ENCODE measurements at regions not wholly inside any gene's neighbourhood (a gene's known extent, or its start where the extent isn't known, plus 50 kb on each side); places are given as distances from the start of the nearest gene placed in this dataset.

DNA sequence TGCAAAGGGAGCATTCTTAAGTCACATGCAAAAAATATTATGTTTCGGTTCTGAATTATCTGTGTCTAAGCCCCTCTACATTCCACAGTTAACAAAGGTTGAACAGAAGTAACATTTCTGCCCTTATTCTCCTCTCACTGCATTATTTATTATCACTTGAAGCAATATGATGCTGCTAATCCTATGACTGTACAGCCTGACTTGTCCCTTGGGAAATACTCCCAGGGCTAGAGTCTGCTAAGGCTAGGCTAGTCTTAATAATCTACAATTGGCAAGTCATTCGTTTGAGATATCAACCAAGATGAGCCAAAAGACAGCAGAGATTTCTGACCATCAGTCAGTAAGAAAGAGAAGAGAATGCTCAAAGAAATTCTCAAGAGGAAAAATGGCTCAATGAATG, 226.9 kb upstream of the HCCS start:
- Histone ChIP-seq H3K9ac (no peak overlapping the region), H3K27me3 (no peaks in the 10 kb centered on the region), H3K79me2 (ENCODE audit: low read depth) (no peaks in the 10 kb centered on the region), H3K4me2 (no peak overlapping the region), H2AFZ (replicated peaks) (no peak overlapping the region), H3K9me3 (ENCODE audit: low read depth) (no peaks in the 10 kb centered on the region), H3F3A (ENCODE audit: low read depth) (no peaks in the 10 kb centered on the region), H4K20me1 (ENCODE audit: low read depth) (no peaks in the 10 kb centered on the region), H3K36me3 (no peaks in the 10 kb centered on the region), H3K4me1 (peaks cover 3% of the 10 kb centered on the region), H3K4me3 (no peak overlapping the region), H3K27ac (no peak overlapping the region)
- H3K27me3 Mint-ChIP-seq (ENCODE audit: insufficient read depth, low read depth) = peaks cover 4% of the 10 kb centered on the region
- no peak for TF ChIP-seq EZH2phosphoT487 (IDR thresholded peaks at IDR 0.05)
- TF ChIP-seq CTCF (IDR thresholded peaks at IDR 0.05) = no peak
- no peak for TF ChIP-seq EZH2 (IDR thresholded peaks at IDR 0.05)
- H3K36me3 Mint-ChIP-seq = no peaks in the 10 kb centered on the region
- H3K4me1 Mint-ChIP-seq = peaks cover 11% of the 10 kb centered on the region
- no peak for DNase-seq (ENCODE audit: low spot score)
- H3K27ac Mint-ChIP-seq = no peak overlapping the region
- H3K9me3 Mint-ChIP-seq = peaks cover 2% of the 10 kb centered on the region
- no peak overlapping the region for H3K4me3 Mint-ChIP-seq

GRCh38 chrX:10892621-10893225, 218.4 kb upstream of the HCCS start:
- no peak for TF ChIP-seq EZH2phosphoT487 (IDR thresholded peaks at IDR 0.05)
- no peak for TF ChIP-seq EZH2 (IDR thresholded peaks at IDR 0.05)
- no peak for TF ChIP-seq CTCF (IDR thresholded peaks at IDR 0.05)
- Histone ChIP-seq H3K4me1 (no peaks in the 10 kb centered on the region), H2AFZ (replicated peaks) (no peak overlapping the region), H3K4me2 (no peak overlapping the region), H3K27me3 (no peaks in the 10 kb centered on the region), H3K36me3 (no peaks in the 10 kb centered on the region), H3K9ac (no peak overlapping the region), H3K9me3 (ENCODE audit: low read depth) (no peaks in the 10 kb centered on the region), H4K20me1 (ENCODE audit: low read depth) (no peaks in the 10 kb centered on the region), H3K79me2 (ENCODE audit: low read depth) (no peaks in the 10 kb centered on the region), H3K27ac (no peak overlapping the region), H3K4me3 (no peak overlapping the region), H3F3A (ENCODE audit: low read depth) (no peaks in the 10 kb centered on the region)
- no peak for DNase-seq (ENCODE audit: low spot score)
- Mint-ChIP-seq H3K4me3 (no peak overlapping the region), H3K4me1 (no peaks in the 10 kb centered on the region), H3K27me3 (ENCODE audit: insufficient read depth, low read depth) (peaks cover 2% of the 10 kb centered on the region), H3K27ac (no peak overlapping the region), H3K9me3 (peaks cover 8% of the 10 kb centered on the region), H3K36me3 (no peaks in the 10 kb centered on the region)

- Histone ChIP-seq H3K4me2 (no peak overlapping the region), H3K9ac (no peak overlapping the region), H3K36me3 (no peaks in the 10 kb centered on the region), H3K4me3 (no peak overlapping the region), H3F3A (ENCODE audit: low read depth) (no peaks in the 10 kb centered on the region), H3K9me3 (ENCODE audit: low read depth) (no peaks in the 10 kb centered on the region), H3K27ac (no peak overlapping the region), H4K20me1 (ENCODE audit: low read depth) (no peaks in the 10 kb centered on the region), H3K79me2 (ENCODE audit: low read depth) (no peaks in the 10 kb centered on the region), H3K4me1 (no peaks in the 10 kb centered on the region), H3K27me3 (no peaks in the 10 kb centered on the region), H2AFZ (replicated peaks) (no peak overlapping the region)
- Mint-ChIP-seq H3K36me3 (no peaks in the 10 kb centered on the region), H3K27me3 (ENCODE audit: insufficient read depth, low read depth) (peaks cover 2% of the 10 kb centered on the region), H3K4me1 (no peaks in the 10 kb centered on the region), H3K27ac (no peak overlapping the region), H3K4me3 (no peak overlapping the region), H3K9me3 (peaks cover 8% of the 10 kb centered on the region)
- TF ChIP-seq EZH2 (IDR thresholded peaks at IDR 0.05) (no peak), EZH2phosphoT487 (IDR thresholded peaks at IDR 0.05) (no peak), CTCF (IDR thresholded peaks at IDR 0.05) (no peak)
- DNase-seq (ENCODE audit: low spot score) = no peak
Measured at GRCh38 chrX:10893366-10893765, 217.8 kb upstream of the HCCS start.

Data from neural progenitor cell (in vitro differentiated cells).